Activated naive CD8-positive, alpha-beta T cell treated with anti-CD3 and anti-CD28 coated beads, Interleukin-2, amount 10 ng/mL, durations not matched to agents 7 days and 5 days (primary cell): ENCODE measurements at regions not wholly inside any gene's neighbourhood (a gene's known extent, or its start where the extent isn't known, plus 50 kb on each side); places are given as distances from the start of the nearest gene placed in this dataset.

Experiments used
- ATAC-seq: fragments of 150-1000 bp; cut with Tn5 transposase; one replicate; pipeline ENCODE4 v1.10.0; 2021; ENCODE audit warnings: low read depth, moderate library complexity
- POLR2A ChIA-PET: fragments of 350-600 bp; sonication (Branson Sonifier 250); formaldehyde crosslinking; loops from one replicate; lab custom pipeline; 2021; ENCODE audit warnings: antibody characterized with exemption; lab: Charles Lee
- DNase-seq: peaks from one replicate; pipeline ENCODE4 v3.0.0; 2021
- H3K27ac Mint-ChIP-seq: one replicate; pipeline ENCODE4 v1.8.0; 2022; ENCODE audit warnings: mild to moderate bottlenecking, mixed read lengths
- H3K27me3 Mint-ChIP-seq: one replicate; pipeline ENCODE4 v1.8.0; 2022; ENCODE audit warnings: mild to moderate bottlenecking, moderate library complexity, mixed read lengths
- H3K36me3 Mint-ChIP-seq: one replicate; pipeline ENCODE4 v1.8.0; 2021; ENCODE audit warnings: mild to moderate bottlenecking, mixed read lengths
- H3K4me1 Mint-ChIP-seq: one replicate; pipeline ENCODE4 v1.8.0; 2021; ENCODE audit warnings: mixed read lengths
- H3K4me3 Mint-ChIP-seq: one replicate; pipeline ENCODE4 v1.8.0; 2022; ENCODE audit warnings: mild to moderate bottlenecking, moderate library complexity, mixed read lengths
- H3K9me3 Mint-ChIP-seq: one replicate; pipeline ENCODE4 v1.8.0; 2021; ENCODE audit warnings: mixed read lengths

- H3K27me3 Mint-ChIP-seq: peaks cover 10% of the 10 kb centered on the region
- POLR2A ChIA-PET: no interaction called here
- no peak overlapping the region for H3K27ac Mint-ChIP-seq
- peaks cover 2% of the 10 kb centered on the region for H3K9me3 Mint-ChIP-seq
- no peak overlapping the region for H3K4me3 Mint-ChIP-seq
- ATAC-seq (no peak), DNase-seq (no peak)
- H3K4me1 Mint-ChIP-seq: no peaks in the 10 kb centered on the region
- H3K36me3 Mint-ChIP-seq: no peaks in the 10 kb centered on the region
These were observed 55.5 kb upstream of the SLCO2A1 start for GRCh38 chr3:134085034-134085775.

DNA sequence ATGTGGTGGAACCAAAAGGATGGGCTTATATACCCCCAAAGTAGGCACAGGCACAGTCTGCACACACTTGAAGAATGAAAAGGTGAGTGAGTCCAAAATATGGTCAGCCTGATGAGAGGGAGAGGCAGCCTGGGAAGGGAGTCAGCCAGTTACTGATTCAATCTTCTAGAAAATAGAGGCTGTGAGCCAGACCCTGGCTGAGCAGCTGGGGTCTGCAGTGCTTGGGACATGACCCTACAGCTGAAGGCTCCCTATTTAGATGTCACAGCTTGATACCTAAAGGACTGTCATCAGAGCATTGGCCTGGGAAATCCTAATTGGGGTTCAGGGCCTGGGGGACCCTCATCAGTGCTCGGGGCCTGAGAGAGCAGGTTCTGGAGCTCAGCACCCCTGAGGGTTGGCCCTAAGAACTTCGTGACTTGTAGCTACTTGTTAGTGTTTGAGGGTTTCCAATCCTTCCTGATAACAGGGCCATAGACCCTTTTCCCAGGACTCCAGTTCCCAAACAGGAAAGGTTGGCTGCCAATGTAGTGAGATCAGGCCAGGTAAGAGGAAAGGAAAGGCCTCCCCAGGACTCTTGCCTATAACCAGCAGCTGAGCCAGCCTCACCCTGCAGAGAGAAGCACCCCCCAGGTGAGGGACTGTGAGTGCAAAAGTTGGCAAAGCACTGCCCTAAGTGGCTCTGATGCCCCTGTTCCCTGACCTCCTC lies 54.7 kb upstream of the SLCO2A1 start:
- Mint-ChIP-seq H3K27ac (no peak overlapping the region), H3K9me3 (peaks cover 2% of the 10 kb centered on the region), H3K27me3 (peaks cover 10% of the 10 kb centered on the region), H3K4me1 (no peaks in the 10 kb centered on the region), H3K4me3 (no peak overlapping the region), H3K36me3 (no peaks in the 10 kb centered on the region)
- POLR2A ChIA-PET: no interaction called here
- ATAC-seq (no peak), DNase-seq (no peak)

- Mint-ChIP-seq H3K9me3 (peaks cover 2% of the 10 kb centered on the region), H3K27me3 (peaks cover 5% of the 10 kb centered on the region), H3K27ac (no peak overlapping the region), H3K4me1 (no peaks in the 10 kb centered on the region), H3K4me3 (no peak overlapping the region), H3K36me3 (no peaks in the 10 kb centered on the region)
- no peak for ATAC-seq
- POLR2A ChIA-PET: no interaction called here
- DNase-seq: no peak
These were observed 54.0 kb upstream of the SLCO2A1 start for GRCh38 chr3:134083626-134084241.

DNA sequence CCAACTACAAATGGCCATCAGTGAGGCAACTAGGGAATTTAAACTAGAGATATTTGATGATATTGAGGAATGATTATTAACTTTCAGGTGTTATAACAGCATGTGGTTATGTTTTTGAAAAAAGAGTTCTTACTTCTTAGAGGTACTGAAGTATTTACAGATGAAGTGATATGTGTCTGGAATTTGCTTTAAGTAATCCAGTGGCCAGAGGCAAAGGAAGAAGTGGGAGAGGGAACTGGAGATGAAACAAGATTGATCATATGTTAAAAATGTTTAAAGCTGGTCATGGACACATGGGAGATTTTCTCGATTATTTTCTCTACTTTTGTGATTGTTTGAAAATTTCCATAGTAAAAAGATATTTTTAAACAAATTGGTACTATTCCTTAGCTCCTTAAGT lies 53.3 kb upstream of the SLCO2A1 start:
- DNase-seq: no peak
- H3K27ac Mint-ChIP-seq: no peak overlapping the region
- H3K4me3 Mint-ChIP-seq: no peak overlapping the region
- no peak for ATAC-seq
- H3K27me3 Mint-ChIP-seq: peaks cover 5% of the 10 kb centered on the region
- POLR2A ChIA-PET: no interaction called here
- no peaks in the 10 kb centered on the region for H3K9me3 Mint-ChIP-seq
- no peaks in the 10 kb centered on the region for H3K4me1 Mint-ChIP-seq
- no peaks in the 10 kb centered on the region for H3K36me3 Mint-ChIP-seq

DNA sequence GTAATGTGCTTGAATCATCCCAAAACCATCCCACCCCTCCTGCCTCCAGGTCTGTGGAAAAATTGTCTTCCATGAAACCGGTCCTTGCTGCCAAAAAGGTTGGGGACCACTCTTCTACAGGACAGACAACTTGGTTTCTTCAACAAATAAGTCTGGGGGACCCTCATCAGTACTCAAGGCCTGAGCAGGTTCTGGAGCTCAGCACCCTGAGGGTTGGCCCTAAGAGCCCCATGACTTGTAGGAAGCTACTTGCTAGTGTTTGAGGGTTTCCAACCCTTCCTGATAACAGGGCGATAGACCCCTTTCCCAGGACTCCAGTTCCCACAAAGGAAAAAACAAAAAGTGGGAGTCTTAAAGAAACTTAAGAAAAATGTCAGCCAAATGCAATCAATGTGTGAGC lies 52.9 kb upstream of the SLCO2A1 start:
- Mint-ChIP-seq H3K27ac (no peak overlapping the region), H3K9me3 (no peaks in the 10 kb centered on the region), H3K4me1 (no peaks in the 10 kb centered on the region), H3K4me3 (no peak overlapping the region), H3K36me3 (no peaks in the 10 kb centered on the region), H3K27me3 (peaks cover 5% of the 10 kb centered on the region)
- no peak for DNase-seq
- no peak for ATAC-seq
- POLR2A ChIA-PET: no interaction called here

- Mint-ChIP-seq H3K36me3 (no peaks in the 10 kb centered on the region), H3K27ac (no peak overlapping the region), H3K27me3 (peaks cover 7% of the 10 kb centered on the region), H3K4me3 (no peak overlapping the region), H3K4me1 (no peaks in the 10 kb centered on the region), H3K9me3 (no peaks in the 10 kb centered on the region)
- DNase-seq: no peak
- POLR2A ChIA-PET: no interaction called here
- ATAC-seq: no peak
These were observed 51.5 kb upstream of the SLCO2A1 start for GRCh38 chr3:134081211-134081610.

GRCh38 chr3:134080761-134081160 lies 51.0 kb upstream of the SLCO2A1 start:
- H3K27ac Mint-ChIP-seq: no peak overlapping the region
- H3K4me1 Mint-ChIP-seq: peaks cover under 1% of the 10 kb centered on the region

GRCh38 chr3:134079761-134080160 lies 50.0 kb upstream of the SLCO2A1 start:
- ATAC-seq: no peak
- H3K9me3 Mint-ChIP-seq: no peaks in the 10 kb centered on the region
- H3K27ac Mint-ChIP-seq: no peak overlapping the region
- DNase-seq: no peak
- H3K4me1 Mint-ChIP-seq: peaks cover 2% of the 10 kb centered on the region
- H3K36me3 Mint-ChIP-seq: no peaks in the 10 kb centered on the region
- H3K4me3 Mint-ChIP-seq: no peak overlapping the region
- peaks cover 7% of the 10 kb centered on the region for H3K27me3 Mint-ChIP-seq
- POLR2A ChIA-PET: no interaction called here

More at GRCh38 chr3:134080761-134081160, 51.0 kb upstream of the SLCO2A1 start:
- ATAC-seq: no peak
- no peak for DNase-seq
- POLR2A ChIA-PET: no interaction called here
- Mint-ChIP-seq H3K27me3 (peaks cover 7% of the 10 kb centered on the region), H3K9me3 (no peaks in the 10 kb centered on the region), H3K4me3 (no peak overlapping the region), H3K36me3 (no peaks in the 10 kb centered on the region)
